HG02678 (cell line): ENCODE measurements at regions not wholly inside any gene's neighbourhood (a gene's known extent, or its start where the extent isn't known, plus 50 kb on each side); places are given as distances from the start of the nearest gene placed in this dataset.
"Not testable (repeated sequence)": the region's sequence is repeated elsewhere in the genome, so short reads cannot be mapped to it uniquely, and the experiment has no call there.

Experiments used
- ATAC-seq: cut with Tn5 transposase; IDR thresholded peaks from one replicate; pipeline ENCODE4 v1.9.1; 2021; ENCODE audit warnings: mild to moderate bottlenecking, moderate library complexity; ENCODE audit not compliant: unreplicated experiment

- ATAC-seq: no peak
Observed at GRCh38 chr1:198967566-198967965, 328.7 kb downstream of the PTPRC start.

- ATAC-seq: no peak
Observed at GRCh38 chr1:198968866-198969265, 330.0 kb downstream of the PTPRC start.

GRCh38 chr1:198969981-198970380 is 331.1 kb downstream of the PTPRC start:
- ATAC-seq: no peak

- ATAC-seq: no peak
Observed at GRCh38 chr1:198970916-198971315, 332.1 kb downstream of the PTPRC start.

- ATAC-seq: no peak
Observed at GRCh38 chr1:198977909-198978308, 339.1 kb downstream of the PTPRC start.

GRCh38 chr1:198978523-198978922 is 339.7 kb downstream of the PTPRC start:
- ATAC-seq: no peak

- ATAC-seq: no peak
Observed at GRCh38 chr1:198986036-198986435, 347.2 kb downstream of the PTPRC start.

GRCh38 chr1:198986442-198986841 is 347.6 kb downstream of the PTPRC start:
- no peak for ATAC-seq

- no peak for ATAC-seq
Observed at GRCh38 chr1:199002661-199003060, 363.8 kb downstream of the PTPRC start.

GRCh38 chr1:199007423-199007822 is 368.6 kb downstream of the PTPRC start:
- no peak for ATAC-seq

GRCh38 chr1:199009447-199009846 is 370.6 kb downstream of the PTPRC start:
- ATAC-seq: peak; percentile 71

GRCh38 chr1:199010492-199010891 is 371.7 kb downstream of the PTPRC start:
- ATAC-seq: no peak

GRCh38 chr1:199010933-199011332 is 372.1 kb downstream of the PTPRC start:
- ATAC-seq: no peak

- ATAC-seq: no peak
Observed at GRCh38 chr1:199015799-199016198, 377.0 kb downstream of the PTPRC start.

- ATAC-seq: no peak
Observed at GRCh38 chr1:199018471-199019135, 379.8 kb downstream of the PTPRC start.

- no peak for ATAC-seq
Observed at GRCh38 chr1:199020051-199020450, 381.2 kb downstream of the PTPRC start.

GRCh38 chr1:199020904-199021303 is 382.1 kb downstream of the PTPRC start:
- no peak for ATAC-seq

GRCh38 chr1:199029401-199029800 is 390.6 kb downstream of the PTPRC start:
- no peak for ATAC-seq

GRCh38 chr1:199029855-199030254 is 391.0 kb downstream of the PTPRC start:
- ATAC-seq: no peak

GRCh38 chr1:199030541-199030940 is 391.7 kb downstream of the PTPRC start:
- not testable (repeated sequence) for ATAC-seq

- ATAC-seq: not testable (repeated sequence)
Observed at GRCh38 chr1:199031170-199031569, 392.3 kb downstream of the PTPRC start.

GRCh38 chr1:199032479-199032878 is 393.6 kb downstream of the PTPRC start:
- not testable (repeated sequence) for ATAC-seq

- ATAC-seq: no peak
Observed at GRCh38 chr1:199033661-199034060, 394.8 kb downstream of the PTPRC start.
